ENCODE measurements at regions not wholly inside any gene's neighbourhood (a gene's known extent, or its start where the extent isn't known, plus 50 kb on each side); places are given as distances from the start of the nearest gene placed in this dataset.

GRCh38 chr7:9680713-9681112 is 1247.3 kb downstream of the NXPH1 start:
- Histone ChIP-seq H3K27ac (no peak overlapping the region), H3K4me3 (no peak overlapping the region), H3K36me3 (no peaks in the 10 kb centered on the region), H3K4me1 (no peaks in the 10 kb centered on the region), H3K27me3 (no peaks in the 10 kb centered on the region), H3K9me3 (no peaks in the 10 kb centered on the region)
- no peak for ATAC-seq
- no peak for TF ChIP-seq CTCF (IDR thresholded peaks at IDR 0.05)
- intact Hi-C loops (cut with DNase I), result no loop called here
- no peak for DNase-seq

- no peak for TF ChIP-seq CTCF (IDR thresholded peaks at IDR 0.05)
- no peak for ATAC-seq
Measured at GRCh38 chr7:9681284-9681683, 1247.9 kb downstream of the NXPH1 start.

GRCh38 chr7:9691286-9691685 is 1257.9 kb downstream of the NXPH1 start:
- TF ChIP-seq CTCF (IDR thresholded peaks at IDR 0.05), result no peak

More at GRCh38 chr7:9681284-9681683, 1247.9 kb downstream of the NXPH1 start:
- Histone ChIP-seq H3K4me3 (no peak overlapping the region), H3K27ac (no peak overlapping the region), H3K4me1 (no peaks in the 10 kb centered on the region), H3K27me3 (no peaks in the 10 kb centered on the region), H3K9me3 (no peaks in the 10 kb centered on the region), H3K36me3 (no peaks in the 10 kb centered on the region)
- no peak for DNase-seq
- intact Hi-C loops (cut with DNase I), result no loop called here

GRCh38 chr7:9698375-9698774 is 1265.0 kb downstream of the NXPH1 start:
- Histone ChIP-seq H3K4me3 (no peak overlapping the region), H3K27ac (no peak overlapping the region), H3K27me3 (no peaks in the 10 kb centered on the region), H3K4me1 (no peaks in the 10 kb centered on the region), H3K9me3 (no peaks in the 10 kb centered on the region), H3K36me3 (no peaks in the 10 kb centered on the region)
- intact Hi-C loops (cut with DNase I), result no loop called here
- DNase-seq (no peak), ATAC-seq (no peak)
- TF ChIP-seq CTCF (IDR thresholded peaks at IDR 0.05), result no peak

More at GRCh38 chr7:9691286-9691685, 1257.9 kb downstream of the NXPH1 start:
- ATAC-seq (no peak), DNase-seq (no peak)
- Histone ChIP-seq H3K9me3 (no peaks in the 10 kb centered on the region), H3K4me3 (no peak overlapping the region), H3K27me3 (no peaks in the 10 kb centered on the region), H3K4me1 (no peaks in the 10 kb centered on the region), H3K27ac (no peak overlapping the region), H3K36me3 (no peaks in the 10 kb centered on the region)
- intact Hi-C loops (cut with DNase I), result no loop called here

GRCh38 chr7:9709216-9709615 is 1264.5 kb upstream of the PHF14 start:
- H3K9me3 ChIP-seq, result no peaks in the 10 kb centered on the region
- ATAC-seq (no peak), DNase-seq (no peak)
- H3K4me3 ChIP-seq, result no peak overlapping the region
- H3K4me1 ChIP-seq, result no peaks in the 10 kb centered on the region
- H3K27ac ChIP-seq, result no peak overlapping the region
- no peaks in the 10 kb centered on the region for H3K27me3 ChIP-seq
- no peaks in the 10 kb centered on the region for H3K36me3 ChIP-seq
- intact Hi-C loops (cut with DNase I), result no loop called here
- no peak for TF ChIP-seq CTCF (IDR thresholded peaks at IDR 0.05)

- ATAC-seq, result no peak
- H3K4me1 ChIP-seq, result no peaks in the 10 kb centered on the region
- intact Hi-C loops (cut with DNase I), result no loop called here
- no peak for DNase-seq
- no peaks in the 10 kb centered on the region for H3K36me3 ChIP-seq
- H3K4me3 ChIP-seq, result no peak overlapping the region
- no peaks in the 10 kb centered on the region for H3K9me3 ChIP-seq
- no peak overlapping the region for H3K27ac ChIP-seq
- no peak for TF ChIP-seq CTCF (IDR thresholded peaks at IDR 0.05)
- H3K27me3 ChIP-seq, result no peaks in the 10 kb centered on the region
Measured at GRCh38 chr7:9711259-9711918, 1262.3 kb upstream of the PHF14 start.

Data from upper lobe of right lung (tissue), 1 donor.